Panc1 (cell line): ENCODE measurements at regions not wholly inside any gene's neighbourhood (a gene's known extent, or its start where the extent isn't known, plus 50 kb on each side); places are given as distances from the start of the nearest gene placed in this dataset.

ENCODE experiments used
- ATAC-seq: fragments of 200-7000 bp; cut with Tn5 transposase; 2 replicates; pipeline ENCODE4 v1.9.1; 2020; ENCODE audit warnings: mild to moderate bottlenecking, moderate library complexity
- BruUV-seq: library from RNA; stranded (reverse); fragments of 400-500 nt; replicated peaks from 2 replicates; lab custom pipeline; 2021; lab: Mats Ljungman, UMichigan
- CTCF ChIA-PET: fragments of 300-600 bp; sonication (Branson Sonifier 250); formaldehyde crosslinking; loops from one replicate; lab custom pipeline; 2022; ENCODE audit warnings: antibody characterized with exemption; lab: Charles Lee
- POLR2A ChIA-PET: fragments of 300-600 bp; sonication (Branson Sonifier 250); formaldehyde crosslinking; loops from one replicate; lab custom pipeline; 2022; ENCODE audit warnings: antibody characterized with exemption; lab: Charles Lee
- DNase-seq: peaks from one replicate; pipeline ENCODE4 v3.0.0-alpha.2; 2010; ENCODE audit warnings: low read depth, low spot score
- H3K27ac ChIP-seq: 2 replicates; pipeline ENCODE4 v1.5.1; 2011; ENCODE audit warnings: mild to moderate bottlenecking, low read length, inconsistent platforms
- H3K27me3 ChIP-seq: fragments of 200-500 bp; sonication (Bioruptor generic); 2 replicates; pipeline ENCODE4 v1.6.0; 2014; ENCODE audit warnings: low read length, inconsistent platforms; ENCODE audit not compliant: control insufficient read depth, insufficient read depth
- H3K36me3 ChIP-seq: fragments of 200-500 bp; sonication (Bioruptor generic); 2 replicates; pipeline ENCODE4 v1.5.1; 2014; ENCODE audit warnings: inconsistent platforms, mild to moderate bottlenecking, low read length, moderate library complexity; ENCODE audit not compliant: control insufficient read depth, insufficient read depth
- H3K4me1 ChIP-seq: 2 replicates; pipeline ENCODE4 v1.5.1; 2011; ENCODE audit warnings: inconsistent platforms, mild to moderate bottlenecking, low read length, moderate library complexity; ENCODE audit not compliant: control insufficient read depth, insufficient read depth
- H3K4me3 ChIP-seq, 2 experiments: 2 replicates each; pipeline ENCODE4 v1.5.1; 2011 to 2012; ENCODE audit warnings: low read depth in 2 of 2, low read length in 2 of 2, mild to moderate bottlenecking in 2 of 2, inconsistent platforms in 1 of 2, moderate library complexity in 1 of 2
- H3K9me3 ChIP-seq: fragments of 200-500 bp; sonication (Bioruptor generic); 2 replicates; pipeline ENCODE4 v1.5.1; 2014; ENCODE audit warnings: low read depth, mild to moderate bottlenecking, inconsistent platforms, low read length, moderate library complexity; ENCODE audit not compliant: control insufficient read depth, insufficient read depth
- POLR2AphosphoS5 ChIP-seq: IDR thresholded peaks from 2 replicates; pipeline ENCODE4 v1.6.1; 2012; ENCODE audit warnings: mild to moderate bottlenecking, low read depth, low read length, moderate library complexity
- SIN3A ChIP-seq: IDR thresholded peaks from 2 replicates; pipeline ENCODE4 v1.6.1; 2012; ENCODE audit warnings: low read depth, mild to moderate bottlenecking, low read length, moderate library complexity, borderline replicate concordance; ENCODE audit not compliant: insufficient read depth
- TCF7L2 ChIP-seq: IDR thresholded peaks from 2 replicates; pipeline ENCODE4 v1.6.1; 2011; ENCODE audit warnings: mild to moderate bottlenecking, low read depth, low read length, inconsistent platforms
- in situ Hi-C: cut with HindIII; loops from 2 replicates; pipeline ENCODE4 v1.10.0; 2016; ENCODE audit warnings: low sequenced_read_pairs, low pct_unique_long_range_greater_than_20kb
- intact Hi-C: fragments of 100-400 bp; cut with micrococcal nuclease; formaldehyde crosslinking; loops from one replicate; pipeline ENCODE4 v1.10.0; 2022; ENCODE audit not compliant: unreplicated experiment
- TF ChIP-seq, protein P1 (sequence below): fragments of 450-650 bp; IDR thresholded peaks from 2 replicates; pipeline ENCODE4 v1.5.1; 2017; ENCODE audit warnings: mild to moderate bottlenecking
- TF ChIP-seq, protein P2 (sequence below), 2 experiments: IDR thresholded peaks; 2 replicates each; pipeline ENCODE4 v1.6.1; 2011 to 2012; ENCODE audit warnings: low read depth in 2 of 2, control low read depth in 1 of 2, low read length in 1 of 2, mild to moderate bottlenecking in 1 of 2, moderate library complexity in 1 of 2; ENCODE audit not compliant: insufficient read depth in 1 of 2

DNA sequence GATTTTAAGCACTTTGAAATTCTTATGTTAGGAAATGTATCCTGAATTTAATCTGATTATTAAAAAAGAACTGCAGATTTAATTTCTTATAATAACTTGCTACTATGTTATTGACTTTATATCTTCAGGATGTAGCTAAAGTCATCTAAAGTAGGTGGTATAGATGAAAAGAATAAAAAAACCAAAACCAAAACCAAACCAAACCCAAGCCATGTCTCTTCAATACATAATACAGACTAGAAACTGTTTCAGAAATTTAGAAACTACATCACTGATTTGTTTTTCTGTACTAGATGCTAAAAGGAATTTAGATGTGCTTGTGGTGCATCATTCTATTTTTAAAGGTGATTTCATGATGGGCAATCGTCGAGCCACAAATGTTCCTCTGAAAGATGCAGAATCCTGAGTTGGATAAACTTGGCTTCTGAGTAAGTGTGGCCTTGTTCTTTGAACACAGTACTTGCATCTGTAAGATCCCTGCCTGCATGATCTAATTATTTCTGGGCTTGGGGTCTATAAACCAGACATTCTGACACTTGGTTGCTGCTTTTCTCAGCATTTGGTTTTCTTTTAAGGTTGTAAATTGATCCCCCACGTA, 287.1 kb upstream of the SUCLG2 start:
- intact Hi-C loops (no loop called here), in situ Hi-C loops (no loop called here)
- H3K4me1 ChIP-seq = no peaks in the 10 kb centered on the region
- DNase-seq (no peak), ATAC-seq (no peak)
- no peaks in the 10 kb centered on the region for H3K36me3 ChIP-seq
- H3K27me3 ChIP-seq = no peaks in the 10 kb centered on the region
- H3K9me3 ChIP-seq = no peaks in the 10 kb centered on the region
- H3K27ac ChIP-seq = no peak overlapping the region
- POLR2A ChIA-PET = no interaction called here
- TF ChIP-seq TCF7L2 (no peak), POLR2AphosphoS5 (no peak), SIN3A (no peak)
- TF ChIP-seq, protein P1, sequence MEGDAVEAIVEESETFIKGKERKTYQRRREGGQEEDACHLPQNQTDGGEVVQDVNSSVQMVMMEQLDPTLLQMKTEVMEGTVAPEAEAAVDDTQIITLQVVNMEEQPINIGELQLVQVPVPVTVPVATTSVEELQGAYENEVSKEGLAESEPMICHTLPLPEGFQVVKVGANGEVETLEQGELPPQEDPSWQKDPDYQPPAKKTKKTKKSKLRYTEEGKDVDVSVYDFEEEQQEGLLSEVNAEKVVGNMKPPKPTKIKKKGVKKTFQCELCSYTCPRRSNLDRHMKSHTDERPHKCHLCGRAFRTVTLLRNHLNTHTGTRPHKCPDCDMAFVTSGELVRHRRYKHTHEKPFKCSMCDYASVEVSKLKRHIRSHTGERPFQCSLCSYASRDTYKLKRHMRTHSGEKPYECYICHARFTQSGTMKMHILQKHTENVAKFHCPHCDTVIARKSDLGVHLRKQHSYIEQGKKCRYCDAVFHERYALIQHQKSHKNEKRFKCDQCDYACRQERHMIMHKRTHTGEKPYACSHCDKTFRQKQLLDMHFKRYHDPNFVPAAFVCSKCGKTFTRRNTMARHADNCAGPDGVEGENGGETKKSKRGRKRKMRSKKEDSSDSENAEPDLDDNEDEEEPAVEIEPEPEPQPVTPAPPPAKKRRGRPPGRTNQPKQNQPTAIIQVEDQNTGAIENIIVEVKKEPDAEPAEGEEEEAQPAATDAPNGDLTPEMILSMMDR = no peak
- TF ChIP-seq, protein P2, sequence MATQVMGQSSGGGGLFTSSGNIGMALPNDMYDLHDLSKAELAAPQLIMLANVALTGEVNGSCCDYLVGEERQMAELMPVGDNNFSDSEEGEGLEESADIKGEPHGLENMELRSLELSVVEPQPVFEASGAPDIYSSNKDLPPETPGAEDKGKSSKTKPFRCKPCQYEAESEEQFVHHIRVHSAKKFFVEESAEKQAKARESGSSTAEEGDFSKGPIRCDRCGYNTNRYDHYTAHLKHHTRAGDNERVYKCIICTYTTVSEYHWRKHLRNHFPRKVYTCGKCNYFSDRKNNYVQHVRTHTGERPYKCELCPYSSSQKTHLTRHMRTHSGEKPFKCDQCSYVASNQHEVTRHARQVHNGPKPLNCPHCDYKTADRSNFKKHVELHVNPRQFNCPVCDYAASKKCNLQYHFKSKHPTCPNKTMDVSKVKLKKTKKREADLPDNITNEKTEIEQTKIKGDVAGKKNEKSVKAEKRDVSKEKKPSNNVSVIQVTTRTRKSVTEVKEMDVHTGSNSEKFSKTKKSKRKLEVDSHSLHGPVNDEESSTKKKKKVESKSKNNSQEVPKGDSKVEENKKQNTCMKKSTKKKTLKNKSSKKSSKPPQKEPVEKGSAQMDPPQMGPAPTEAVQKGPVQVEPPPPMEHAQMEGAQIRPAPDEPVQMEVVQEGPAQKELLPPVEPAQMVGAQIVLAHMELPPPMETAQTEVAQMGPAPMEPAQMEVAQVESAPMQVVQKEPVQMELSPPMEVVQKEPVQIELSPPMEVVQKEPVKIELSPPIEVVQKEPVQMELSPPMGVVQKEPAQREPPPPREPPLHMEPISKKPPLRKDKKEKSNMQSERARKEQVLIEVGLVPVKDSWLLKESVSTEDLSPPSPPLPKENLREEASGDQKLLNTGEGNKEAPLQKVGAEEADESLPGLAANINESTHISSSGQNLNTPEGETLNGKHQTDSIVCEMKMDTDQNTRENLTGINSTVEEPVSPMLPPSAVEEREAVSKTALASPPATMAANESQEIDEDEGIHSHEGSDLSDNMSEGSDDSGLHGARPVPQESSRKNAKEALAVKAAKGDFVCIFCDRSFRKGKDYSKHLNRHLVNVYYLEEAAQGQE (IDR thresholded peaks at IDR 0.05; ENCODE audit: insufficient read depth in 1 of 2, low read depth in 2 of 2, low read length in 1 of 2) = no peak
- BruUV-seq = no TSS peak
- CTCF ChIA-PET = no interaction called here
- no peak overlapping the region for H3K4me3 ChIP-seq

DNA sequence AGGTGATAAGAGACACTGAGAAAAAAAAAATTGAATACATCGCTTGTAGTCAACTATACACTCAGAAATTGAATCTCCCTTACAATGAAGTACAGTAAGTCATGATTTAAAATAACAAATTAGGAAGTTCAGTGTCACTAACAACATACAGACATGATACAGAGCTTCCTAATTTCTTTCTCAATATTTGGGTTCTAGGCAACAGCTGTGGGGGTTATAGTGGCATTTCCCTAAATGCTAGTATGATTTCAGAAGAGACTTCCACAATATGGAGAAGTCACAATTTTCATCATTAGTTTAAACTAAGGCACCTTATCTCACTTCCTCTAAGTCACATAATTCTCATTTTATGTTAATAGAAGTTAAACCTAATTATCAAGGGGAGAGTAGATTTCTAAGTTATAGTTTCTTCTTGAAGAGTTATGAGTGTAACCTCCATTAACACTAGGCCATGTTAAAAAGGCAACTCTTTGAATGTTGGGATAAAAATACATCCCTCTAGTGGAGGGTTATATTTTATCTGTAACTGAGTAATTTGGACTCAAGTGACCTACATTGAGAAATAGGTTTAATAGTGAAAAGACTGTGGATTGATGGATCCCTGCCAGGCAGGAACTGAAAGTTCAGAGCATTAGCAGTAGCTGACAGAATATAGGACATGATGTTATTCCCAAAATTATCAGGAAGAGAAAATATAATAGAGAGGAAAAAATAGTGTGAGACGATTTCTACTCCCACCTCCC, 286.0 kb upstream of the SUCLG2 start:
- BruUV-seq = no TSS peak
- H3K36me3 ChIP-seq = no peaks in the 10 kb centered on the region
- ATAC-seq (no peak), DNase-seq (no peak)
- ChIA-PET POLR2A (no interaction called here), CTCF (no interaction called here)
- H3K4me1 ChIP-seq = no peaks in the 10 kb centered on the region
- no peak overlapping the region for H3K27ac ChIP-seq
- H3K9me3 ChIP-seq = peaks cover under 1% of the 10 kb centered on the region; the same call in 1 of the 2 replicates
- in situ Hi-C loops = no loop called here
- TF ChIP-seq POLR2AphosphoS5 (no peak), TCF7L2 (no peak), SIN3A (no peak)
- TF ChIP-seq, protein P1 = no peak
- no peaks in the 10 kb centered on the region for H3K27me3 ChIP-seq
- no peak overlapping the region for H3K4me3 ChIP-seq
- intact Hi-C loops = no loop called here
